GM08714 (cell line): ENCODE measurements at regions not wholly inside any gene's neighbourhood (a gene's known extent, or its start where the extent isn't known, plus 50 kb on each side); places are given as distances from the start of the nearest gene placed in this dataset.

Source experiments
- H3K4me3 ChIP-seq: fragments of 200-500 bp; sonication (Bioruptor generic); 2 replicates; pipeline ENCODE4 v1.5.1; 2014; ENCODE audit warnings: mild to moderate bottlenecking, low read length, inconsistent platforms
- ZNF274 ChIP-seq: IDR thresholded peaks from 2 replicates; pipeline ENCODE4 v1.6.1; 2012; ENCODE audit warnings: mild to moderate bottlenecking, low read depth, low read length

GRCh38 chr7:142348100-142348499 is 90.2 kb upstream of the PRSS58 start:
- no peak overlapping the region for H3K4me3 ChIP-seq
- TF ChIP-seq ZNF274 = no peak

- no peak for TF ChIP-seq ZNF274
- no peak overlapping the region for H3K4me3 ChIP-seq
Observed at GRCh38 chr7:142347091-142347490, 89.2 kb upstream of the PRSS58 start.

DNA sequence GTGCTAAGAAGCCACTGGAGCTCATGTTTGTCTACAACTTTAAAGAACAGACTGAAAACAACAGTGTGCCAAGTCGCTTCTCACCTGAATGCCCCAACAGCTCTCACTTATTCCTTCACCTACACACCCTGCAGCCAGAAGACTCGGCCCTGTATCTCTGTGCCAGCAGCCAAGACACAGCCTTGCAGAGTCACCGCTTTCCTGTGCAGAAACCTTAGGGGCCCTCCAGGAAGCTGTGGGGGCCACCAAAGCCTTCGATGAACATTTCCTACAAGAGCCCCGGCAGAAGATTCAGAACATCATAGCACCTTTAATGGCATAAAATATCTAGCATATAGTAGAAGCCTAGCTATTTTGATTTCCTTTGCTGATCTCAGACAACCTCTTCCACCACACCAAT is 88.0 kb upstream of the PRSS58 start:
- TF ChIP-seq ZNF274 = no peak
- H3K4me3 ChIP-seq = no peak overlapping the region

DNA sequence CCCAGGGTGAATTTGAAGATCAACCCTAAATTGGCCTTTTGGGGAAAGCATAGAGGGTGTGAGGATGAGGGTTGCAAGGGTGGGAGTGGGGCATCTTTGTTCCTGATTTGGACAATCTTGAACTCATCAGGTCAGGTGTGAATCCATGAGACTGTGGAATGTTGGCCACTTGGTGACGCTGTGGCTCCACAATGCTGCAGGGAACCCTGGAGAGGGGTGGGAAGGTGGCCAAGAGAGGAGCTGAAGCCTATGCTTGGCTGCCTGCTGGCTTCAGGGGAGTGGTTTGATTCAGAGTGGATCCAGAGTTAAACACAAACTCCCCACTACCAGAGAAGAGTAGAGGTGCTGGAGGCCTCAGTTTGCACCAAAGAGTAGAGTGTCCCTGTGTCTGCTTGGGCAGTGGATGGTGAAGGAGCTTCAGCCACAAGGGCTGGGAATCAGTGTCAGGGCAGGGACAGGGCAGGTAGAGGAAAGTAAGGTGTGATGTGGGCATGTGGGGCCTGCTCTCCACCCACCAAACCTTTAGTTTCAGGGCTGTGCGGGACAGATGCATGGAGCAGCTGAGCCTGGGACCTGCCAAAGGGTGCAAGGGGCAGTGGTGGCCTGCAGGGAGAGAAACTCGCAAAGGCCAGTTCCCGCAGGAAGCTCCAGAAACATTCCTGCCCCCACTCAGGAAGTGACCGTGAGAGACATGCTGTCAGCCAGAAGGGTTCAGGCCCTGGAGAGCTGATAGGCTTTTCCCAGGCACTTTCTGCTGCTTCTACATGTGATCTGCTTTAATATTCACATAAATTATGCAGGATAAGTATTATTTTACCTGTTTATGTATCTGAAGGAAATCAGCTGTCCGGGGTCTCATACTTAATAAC is 81.0 kb upstream of the PRSS58 start:
- TF ChIP-seq ZNF274 = no peak
- H3K4me3 ChIP-seq = no peak overlapping the region

GRCh38 chr7:142337054-142338001 is 79.5 kb upstream of the PRSS58 start:
- TF ChIP-seq ZNF274 = no peak
- H3K4me3 ChIP-seq = no peak overlapping the region

DNA sequence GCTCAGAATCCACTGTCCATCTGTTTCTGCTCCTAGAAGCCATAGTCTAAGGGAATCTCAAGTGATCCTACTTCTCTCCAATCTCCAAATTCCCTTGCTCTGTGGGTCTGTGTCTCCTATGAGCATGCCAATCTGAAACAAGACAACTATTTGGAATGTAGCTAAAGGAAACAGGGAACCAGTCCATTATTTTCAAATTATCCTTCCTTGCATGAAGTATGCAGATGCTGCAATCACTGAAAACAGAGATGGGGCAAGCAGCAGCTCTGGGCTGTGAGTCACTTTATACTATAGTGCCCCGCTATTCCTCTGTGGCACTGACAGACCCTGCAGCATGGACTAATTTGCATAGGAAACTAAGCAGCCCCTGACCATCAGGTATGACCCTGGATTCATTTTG is 76.9 kb upstream of the PRSS58 start:
- TF ChIP-seq ZNF274 = no peak
- H3K4me3 ChIP-seq = no peak overlapping the region

DNA sequence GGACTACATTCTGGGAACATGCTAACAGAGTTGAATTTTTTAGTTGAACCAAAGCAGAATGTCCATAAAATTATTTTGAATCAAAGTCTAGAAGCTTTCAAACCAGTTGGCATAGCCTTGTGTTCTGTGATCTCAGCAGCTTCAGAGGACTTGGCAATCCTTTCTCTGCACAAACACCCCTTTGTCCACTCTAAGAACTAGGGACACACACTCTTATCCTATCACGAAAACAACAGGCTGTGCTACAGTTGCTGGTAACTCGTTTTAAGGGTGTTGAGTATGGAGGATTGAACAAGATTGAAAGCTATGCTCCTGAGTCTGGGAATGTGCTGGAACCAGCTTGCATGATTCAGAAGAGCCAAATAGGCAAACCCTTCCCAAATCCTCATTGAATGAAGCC is 76.4 kb upstream of the PRSS58 start:
- no peak overlapping the region for H3K4me3 ChIP-seq
- TF ChIP-seq ZNF274 = no peak

DNA sequence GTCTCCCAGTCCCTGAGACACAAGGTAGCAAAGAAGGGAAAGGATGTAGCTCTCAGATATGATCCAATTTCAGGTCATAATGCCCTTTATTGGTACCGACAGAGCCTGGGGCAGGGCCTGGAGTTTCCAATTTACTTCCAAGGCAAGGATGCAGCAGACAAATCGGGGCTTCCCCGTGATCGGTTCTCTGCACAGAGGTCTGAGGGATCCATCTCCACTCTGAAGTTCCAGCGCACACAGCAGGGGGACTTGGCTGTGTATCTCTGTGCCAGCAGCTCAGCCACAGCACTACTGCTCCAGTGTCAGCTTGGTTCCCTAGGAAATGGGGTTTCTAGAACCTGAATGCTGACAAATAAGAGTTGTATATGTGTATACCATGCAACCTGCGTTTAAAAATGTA is 74.6 kb upstream of the PRSS58 start:
- H3K4me3 ChIP-seq = no peak overlapping the region
- TF ChIP-seq ZNF274 = no peak

DNA sequence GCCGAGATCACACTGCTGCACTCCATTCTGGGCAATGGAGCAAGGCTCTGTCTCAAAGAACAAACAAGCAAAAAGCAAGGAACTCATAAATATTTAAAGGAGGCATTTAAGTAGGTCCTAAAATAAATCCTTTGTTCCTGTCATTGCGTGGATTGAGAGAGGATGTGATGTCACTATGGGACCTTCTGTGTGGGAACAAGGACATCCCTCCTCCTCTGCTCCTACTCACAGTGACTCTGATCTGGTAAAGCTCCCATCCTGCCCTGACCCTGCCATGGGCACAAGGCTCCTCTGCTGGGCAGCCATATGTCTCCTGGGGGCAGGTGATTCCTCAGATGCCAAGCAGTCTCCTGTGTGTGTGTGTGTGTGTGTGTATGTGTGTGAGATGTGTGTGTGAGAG is 74.1 kb upstream of the PRSS58 start:
- TF ChIP-seq ZNF274 = no peak
- H3K4me3 ChIP-seq = no peak overlapping the region

- no peak for TF ChIP-seq ZNF274
- no peak overlapping the region for H3K4me3 ChIP-seq
Observed at GRCh38 chr7:142329062-142329790, 71.4 kb upstream of the PRSS58 start.

DNA sequence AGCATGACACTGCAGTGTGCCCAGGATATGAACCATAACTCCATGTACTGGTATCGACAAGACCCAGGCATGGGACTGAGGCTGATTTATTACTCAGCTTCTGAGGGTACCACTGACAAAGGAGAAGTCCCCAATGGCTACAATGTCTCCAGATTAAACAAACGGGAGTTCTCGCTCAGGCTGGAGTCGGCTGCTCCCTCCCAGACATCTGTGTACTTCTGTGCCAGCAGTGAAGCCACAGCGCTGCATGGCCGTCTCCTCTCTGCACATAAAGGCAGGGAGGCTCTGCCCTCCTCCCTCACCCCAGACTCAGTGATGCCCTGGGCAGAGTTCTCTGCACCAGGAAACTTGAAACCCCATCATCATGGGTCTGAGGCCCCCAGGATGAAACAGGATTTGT is 70.7 kb upstream of the PRSS58 start:
- no peak for TF ChIP-seq ZNF274
- H3K4me3 ChIP-seq = no peak overlapping the region

- H3K4me3 ChIP-seq = no peak overlapping the region
- no peak for TF ChIP-seq ZNF274
Observed at GRCh38 chr7:142327628-142328405, 70.0 kb upstream of the PRSS58 start.

DNA sequence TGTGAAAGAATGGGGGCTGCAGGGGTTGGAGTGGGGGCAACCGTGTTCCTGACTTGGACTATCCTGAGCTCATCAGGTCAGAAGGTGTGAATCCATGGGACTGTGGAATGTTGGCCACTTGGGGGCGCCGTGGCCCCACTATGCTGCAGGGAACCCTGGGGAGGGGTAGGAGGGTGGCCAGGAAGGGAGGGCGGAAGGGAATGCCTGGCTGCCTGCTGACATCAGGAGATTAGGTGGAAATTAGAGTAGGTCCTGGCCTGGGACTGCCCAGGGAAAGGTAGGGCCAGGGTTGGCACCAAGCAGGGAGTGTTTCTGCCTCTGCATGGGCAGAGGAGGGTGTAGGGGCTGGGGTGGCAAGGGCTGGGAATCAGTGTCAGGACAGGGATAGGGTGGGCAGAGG is 65.8 kb upstream of the PRSS58 start:
- no peak for TF ChIP-seq ZNF274
- no peak overlapping the region for H3K4me3 ChIP-seq

GRCh38 chr7:142321391-142321790 is 63.5 kb upstream of the PRSS58 start:
- H3K4me3 ChIP-seq = no peak overlapping the region
- TF ChIP-seq ZNF274 = no peak

- H3K4me3 ChIP-seq = no peak overlapping the region
- no peak for TF ChIP-seq ZNF274
Observed at GRCh38 chr7:142320883-142321282, 63.0 kb upstream of the PRSS58 start.
